ENCODE measurements at regions not wholly inside any gene's neighbourhood (a gene's known extent, or its start where the extent isn't known, plus 50 kb on each side); places are given as distances from the start of the nearest gene placed in this dataset.

- TF ChIP-seq, protein P1, sequence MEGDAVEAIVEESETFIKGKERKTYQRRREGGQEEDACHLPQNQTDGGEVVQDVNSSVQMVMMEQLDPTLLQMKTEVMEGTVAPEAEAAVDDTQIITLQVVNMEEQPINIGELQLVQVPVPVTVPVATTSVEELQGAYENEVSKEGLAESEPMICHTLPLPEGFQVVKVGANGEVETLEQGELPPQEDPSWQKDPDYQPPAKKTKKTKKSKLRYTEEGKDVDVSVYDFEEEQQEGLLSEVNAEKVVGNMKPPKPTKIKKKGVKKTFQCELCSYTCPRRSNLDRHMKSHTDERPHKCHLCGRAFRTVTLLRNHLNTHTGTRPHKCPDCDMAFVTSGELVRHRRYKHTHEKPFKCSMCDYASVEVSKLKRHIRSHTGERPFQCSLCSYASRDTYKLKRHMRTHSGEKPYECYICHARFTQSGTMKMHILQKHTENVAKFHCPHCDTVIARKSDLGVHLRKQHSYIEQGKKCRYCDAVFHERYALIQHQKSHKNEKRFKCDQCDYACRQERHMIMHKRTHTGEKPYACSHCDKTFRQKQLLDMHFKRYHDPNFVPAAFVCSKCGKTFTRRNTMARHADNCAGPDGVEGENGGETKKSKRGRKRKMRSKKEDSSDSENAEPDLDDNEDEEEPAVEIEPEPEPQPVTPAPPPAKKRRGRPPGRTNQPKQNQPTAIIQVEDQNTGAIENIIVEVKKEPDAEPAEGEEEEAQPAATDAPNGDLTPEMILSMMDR (conservative IDR thresholded peaks at IDR 0.05; ENCODE audit: low read depth in 2 of 2) = no peak
Observed at GRCh38 chr5:29277642-29278041, 1915.8 kb upstream of the CDH6 start (continued).

DNA sequence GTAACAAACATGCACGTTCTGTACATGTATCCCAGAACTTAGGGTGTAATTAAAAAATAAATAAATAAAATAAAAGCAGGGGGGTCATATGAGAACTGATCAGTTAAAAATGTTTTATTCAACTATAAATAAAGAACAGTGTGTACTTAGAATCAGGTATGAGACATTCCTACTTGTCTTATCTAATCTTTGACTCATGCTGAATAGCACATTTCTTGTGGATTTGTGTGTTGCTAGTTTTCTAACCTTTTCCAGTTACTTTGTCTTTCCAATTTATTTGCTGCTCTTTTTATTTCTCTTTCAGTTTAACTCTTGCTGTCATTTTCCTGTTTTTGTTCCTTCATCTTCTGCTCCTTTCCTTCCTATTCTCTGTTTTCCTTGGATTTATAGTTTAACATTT, 1917.1 kb upstream of the CDH6 start:
- no peak overlapping the region for H3K27ac Mint-ChIP-seq
- H3K4me3 ChIP-seq = no peak overlapping the region
- no peaks in the 10 kb centered on the region for H3K36me3 Mint-ChIP-seq (ENCODE audit: low read depth)
- H3K79me2 ChIP-seq (replicated peaks; ENCODE audit: insufficient read depth) = no peaks in the 10 kb centered on the region
- H3K9me3 Mint-ChIP-seq = peaks cover 11% of the 10 kb centered on the region; the same call in 1 of the 3 replicates
- no peaks in the 10 kb centered on the region for H3K4me1 ChIP-seq (ENCODE audit: insufficient read depth)
- no peak overlapping the region for H3K4me3 Mint-ChIP-seq
- H3K4me1 Mint-ChIP-seq = no peaks in the 10 kb centered on the region
- no peak overlapping the region for H3K4me2 ChIP-seq
- no peaks in the 10 kb centered on the region for H4K20me1 ChIP-seq (replicated peaks; ENCODE audit: insufficient read depth)
- TF ChIP-seq POLR2AphosphoS5 (IDR thresholded peaks at IDR 0.05; ENCODE audit: low read depth) = no peak
- TF ChIP-seq STAT1 (IDR thresholded peaks at IDR 0.05; ENCODE audit: unreplicated experiment) = no peak
- TF ChIP-seq NANOG (IDR thresholded peaks at IDR 0.05; ENCODE audit: borderline replicate concordance) = no peak
- TF ChIP-seq, protein P1 (conservative IDR thresholded peaks at IDR 0.05; ENCODE audit: low read depth in 2 of 2) = no peak
- TF ChIP-seq EZH2 (IDR thresholded peaks at IDR 0.05; ENCODE audit: low read depth, unreplicated experiment) = no peak
- TF ChIP-seq ETS1 (IDR thresholded peaks at IDR 0.05) = no peak
- no peak for TF ChIP-seq JUNB (IDR thresholded peaks at IDR 0.05; ENCODE audit: unreplicated experiment)
- no peak for TF ChIP-seq ZNF331 (CRISPR knock-in tag; IDR thresholded peaks at IDR 0.05; ENCODE audit: low read depth)
- TF ChIP-seq ZNF114 (CRISPR knock-in tag; IDR thresholded peaks at IDR 0.05) = no peak
- TF ChIP-seq CREB1 (CRISPR knock-in tag; IDR thresholded peaks at IDR 0.05; ENCODE audit: low read depth) = no peak
- no peaks in the 10 kb centered on the region for H3F3A ChIP-seq (replicated peaks; ENCODE audit: low read depth)
- no peaks in the 10 kb centered on the region for H3K27me3 Mint-ChIP-seq (ENCODE audit: insufficient read depth, low read depth, poor library complexity)
- DNase-seq (ENCODE audit: low spot score) = no peak
- ATAC-seq = no peak
- no peak overlapping the region for H2AFZ ChIP-seq
- H3K27ac ChIP-seq (ENCODE audit: low read depth) = no peak overlapping the region
- no peaks in the 10 kb centered on the region for H3K36me3 ChIP-seq (ENCODE audit: insufficient read depth)
- no peaks in the 10 kb centered on the region for H3K27me3 ChIP-seq (ENCODE audit: insufficient read depth)
- H3K9me2 ChIP-seq (ENCODE audit: insufficient read depth) = no peaks in the 10 kb centered on the region

Data from GM23338 (cell line).